ENCODE measurements at regions not wholly inside any gene's neighbourhood (a gene's known extent, or its start where the extent isn't known, plus 50 kb on each side); places are given as distances from the start of the nearest gene placed in this dataset.

GRCh38 chr4:8756816-8757215 lies 114.8 kb downstream of the HMX1 start:
- TF ChIP-seq POLR2AphosphoS5 (IDR thresholded peaks at IDR 0.05; ENCODE audit: low read depth, low read length) (no peak), CTCF (IDR thresholded peaks at IDR 0.05) (no peak), REST (IDR thresholded peaks at IDR 0.05; ENCODE audit: insufficient read depth in 1 of 2, low read depth in 2 of 2, low read length in 1 of 2) (no peak)
